Renal cortex interstitium (tissue), 11 donors: ENCODE measurements at regions not wholly inside any gene's neighbourhood (a gene's known extent, or its start where the extent isn't known, plus 50 kb on each side); places are given as distances from the start of the nearest gene placed in this dataset.
"Not testable (repeated sequence)": the region's sequence is repeated elsewhere in the genome, so short reads cannot be mapped to it uniquely, and the experiment has no call there.

ENCODE experiments used
- DNase-seq, 11 donors: peaks; one replicate each; pipeline ENCODE4 v3.0.0-alpha.2; 2013; ENCODE audit warnings: low read depth in 9 of 11, low spot score in 4 of 11; ENCODE audit errors: extremely low read depth in 1 of 11

GRCh38 chr10:57898231-57898630 lies 369.5 kb downstream of the IPMK start:
- peak in 1 of 11 donors; percentile 3 for DNase-seq

GRCh38 chr10:57897611-57898010 lies 370.1 kb downstream of the IPMK start:
- DNase-seq = no peak

GRCh38 chr10:57894361-57894760 lies 373.3 kb downstream of the IPMK start:
- no peak for DNase-seq

GRCh38 chr10:57891201-57892006 lies 376.3 kb downstream of the IPMK start:
- DNase-seq = no peak

- DNase-seq = no peak
These were observed 377.0 kb downstream of the IPMK start for GRCh38 chr10:57890691-57891090.

GRCh38 chr10:57885618-57885968 lies 382.1 kb downstream of the IPMK start:
- DNase-seq = not testable (repeated sequence)

GRCh38 chr10:57884965-57885617 lies 382.6 kb downstream of the IPMK start:
- DNase-seq = no peak

GRCh38 chr10:57884407-57884806 lies 383.3 kb downstream of the IPMK start:
- DNase-seq = no peak

- no peak for DNase-seq
These were observed 387.1 kb downstream of the IPMK start for GRCh38 chr10:57880446-57881227.

GRCh38 chr10:57874810-57875209 lies 392.9 kb downstream of the IPMK start:
- DNase-seq = no peak

- DNase-seq = no peak
These were observed 400.5 kb downstream of the IPMK start for GRCh38 chr10:57867241-57867640.

- DNase-seq = no peak
These were observed 402.7 kb downstream of the IPMK start for GRCh38 chr10:57864765-57865680.

GRCh38 chr10:57849691-57850357 lies 417.9 kb downstream of the IPMK start:
- no peak for DNase-seq

GRCh38 chr10:57846307-57847065 lies 421.2 kb downstream of the IPMK start:
- no peak for DNase-seq

GRCh38 chr10:57844387-57844998 lies 423.2 kb downstream of the IPMK start:
- no peak for DNase-seq

- DNase-seq = no peak
These were observed 436.7 kb downstream of the IPMK start for GRCh38 chr10:57830877-57831560.

GRCh38 chr10:57825015-57825414 lies 442.7 kb downstream of the IPMK start:
- DNase-seq = no peak
